Limb (tissue), 2 donors: ENCODE measurements at regions not wholly inside any gene's neighbourhood (a gene's known extent, or its start where the extent isn't known, plus 50 kb on each side); places are given as distances from the start of the nearest gene placed in this dataset.

ENCODE experiments used
- DNase-seq, 2 donors: peaks; one replicate each; pipeline ENCODE4 v3.0.0-alpha.2; 2016; ENCODE audit errors: extremely low spot score in 2 of 2

DNA sequence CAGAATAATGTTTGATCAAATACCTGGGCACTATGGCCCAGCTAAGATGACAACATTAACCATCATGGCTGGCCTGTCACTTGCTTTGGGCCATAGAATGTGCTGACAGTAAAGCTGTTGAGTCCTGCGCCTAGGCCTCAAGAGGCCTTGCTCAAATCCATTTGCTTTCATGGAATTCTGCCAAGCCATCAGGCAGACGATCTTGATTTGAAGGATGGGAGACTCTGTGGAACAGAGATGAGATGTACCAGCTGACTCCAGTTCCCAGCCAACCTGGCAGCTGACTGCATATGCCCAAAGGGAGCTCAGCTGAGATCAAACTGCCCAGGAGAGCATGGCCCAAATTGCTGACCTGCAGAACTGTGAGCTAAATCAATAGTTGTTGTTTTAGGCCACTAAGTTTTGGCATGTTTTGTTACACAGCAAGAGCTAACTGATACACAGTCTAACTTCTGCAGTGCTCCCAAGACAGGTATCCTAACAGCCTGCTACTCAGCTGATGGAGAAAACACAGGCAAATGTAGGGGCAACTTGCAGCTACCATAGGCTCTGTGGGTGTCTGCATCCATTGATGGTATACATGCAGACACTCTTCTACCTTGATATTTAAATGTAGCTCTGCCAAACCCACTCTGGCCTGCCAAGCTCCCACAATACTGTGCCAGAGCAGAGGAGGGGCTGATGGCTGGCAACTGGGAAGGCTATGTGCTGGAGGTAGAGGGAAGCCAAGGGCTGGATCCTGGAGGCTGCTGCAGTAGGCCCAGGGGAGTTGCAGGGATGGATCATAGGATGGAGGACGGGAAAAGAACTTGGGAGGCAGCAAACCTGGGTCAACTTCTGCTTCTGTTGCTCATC, 55.2 kb upstream of the RNF24 start:
- DNase-seq, result no peak

DNA sequence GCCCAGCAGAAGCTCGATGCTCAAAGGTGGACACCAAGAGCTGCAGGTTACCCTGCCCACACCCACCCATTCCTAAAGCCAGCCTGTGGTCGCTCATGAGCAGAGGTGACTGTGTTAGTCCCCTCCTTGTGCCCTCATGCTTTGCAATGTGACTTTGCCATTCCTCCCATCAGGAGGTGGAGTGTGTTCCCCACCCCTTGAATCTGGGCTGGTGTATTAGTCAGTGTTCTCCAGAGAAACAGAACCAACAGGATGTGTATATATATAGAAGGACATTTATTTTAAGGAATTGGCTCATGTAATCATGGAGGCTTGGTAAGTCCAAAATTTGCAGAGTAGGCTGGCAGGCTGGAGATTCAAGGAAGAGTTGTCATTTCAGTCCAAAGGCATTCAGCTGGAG, 54.4 kb upstream of the RNF24 start:
- DNase-seq, result no peak

DNA sequence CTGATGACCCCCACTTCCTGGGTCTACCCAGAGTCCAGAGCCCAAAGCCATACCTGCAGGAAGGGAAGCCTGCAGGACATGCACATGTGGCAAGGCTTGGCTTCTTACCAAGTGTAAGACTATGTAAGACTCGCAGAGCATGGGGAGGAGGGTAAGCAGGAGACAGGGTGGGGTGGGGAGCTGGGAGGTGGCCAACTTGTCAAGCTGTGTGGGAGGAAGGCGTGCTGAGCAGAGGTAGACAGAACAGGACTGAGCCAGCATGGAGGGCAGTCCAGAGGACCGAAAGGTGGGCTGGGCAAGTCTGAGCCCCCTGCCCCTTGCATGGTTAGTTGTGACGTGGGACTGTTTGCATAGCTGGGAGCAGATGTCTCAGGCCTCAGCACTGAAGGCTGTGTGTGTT, 53.4 kb upstream of the RNF24 start:
- peak in 1 of 2 donors; percentile 35 for DNase-seq

DNA sequence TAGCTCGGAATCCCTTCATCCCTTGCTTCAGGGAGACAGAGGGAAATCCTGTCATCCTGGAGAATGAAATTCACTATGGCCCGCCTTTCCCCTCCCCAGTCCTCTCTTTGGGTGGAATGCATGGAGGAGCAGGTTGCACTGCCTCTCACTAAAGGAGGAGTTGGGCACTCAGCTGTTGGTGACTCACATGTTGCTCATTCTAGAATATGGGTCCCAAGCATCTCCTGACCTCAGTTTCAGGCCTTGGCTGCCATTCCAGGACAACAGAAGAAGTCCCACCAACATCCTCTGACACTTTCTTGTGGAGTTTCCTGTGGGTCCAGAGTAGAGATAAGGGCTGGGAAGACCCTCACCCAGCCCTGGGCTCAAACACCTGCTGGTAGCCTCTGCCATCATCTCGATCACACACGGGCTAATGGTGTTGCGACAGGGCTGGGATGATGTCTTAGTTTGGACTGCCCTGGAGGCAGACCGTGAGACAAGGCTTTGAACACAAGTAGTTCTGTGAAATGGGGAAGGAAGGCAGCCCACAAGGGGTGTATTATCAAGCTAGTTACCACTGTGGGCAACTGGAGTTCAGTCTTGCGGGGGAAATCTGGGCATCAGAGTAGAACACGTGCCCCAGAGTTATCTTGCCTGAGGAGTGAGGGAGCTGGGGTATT, 52.4 kb upstream of the RNF24 start:
- DNase-seq, result peak in 1 of 2 donors; percentile 15

DNA sequence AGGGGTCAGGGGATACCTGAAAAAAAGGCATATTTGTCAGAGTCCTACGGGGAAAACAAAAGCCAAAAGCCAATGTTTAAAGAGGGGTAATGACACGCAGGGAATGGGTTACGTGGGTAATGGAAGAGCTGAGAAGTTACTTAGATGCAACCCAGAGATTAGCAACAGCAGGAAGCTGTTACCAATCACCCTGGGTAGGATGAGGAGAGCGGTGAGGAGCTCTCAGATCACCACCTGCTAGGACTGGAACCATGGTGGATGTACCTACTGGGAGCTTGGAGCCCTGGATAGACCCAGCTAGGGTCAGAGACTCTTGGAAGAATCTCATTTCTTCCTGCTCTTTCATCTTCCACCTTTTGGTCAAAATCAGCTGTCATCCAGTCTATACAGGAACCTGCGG, 51.2 kb upstream of the RNF24 start:
- DNase-seq, result peak in 1 of 2 donors; percentile 12

DNA sequence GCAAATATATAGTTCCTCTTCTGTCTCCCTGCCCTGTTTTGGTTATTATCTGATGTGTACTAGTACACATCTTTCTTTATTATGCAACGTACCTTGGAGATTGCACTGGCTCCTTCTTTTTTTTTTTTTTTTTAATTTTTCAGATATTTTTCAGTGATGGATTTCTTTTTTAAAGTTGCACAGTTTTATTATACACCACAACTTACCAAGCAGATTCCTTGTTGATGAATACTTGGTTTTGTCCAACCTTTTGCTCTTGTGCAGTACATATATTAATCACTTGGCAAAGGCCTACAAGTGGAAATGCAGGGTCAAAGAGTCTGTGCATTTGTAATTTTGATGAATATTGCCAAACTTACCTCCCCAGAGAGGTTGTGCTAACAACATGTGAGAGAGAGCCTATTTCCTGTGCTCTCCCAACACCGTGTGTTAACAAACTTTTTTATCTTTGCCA, 50.1 kb upstream of the RNF24 start:
- DNase-seq, result peak; percentile 12 to 53
